Spleen (tissue), 11 donors: ENCODE measurements at regions not wholly inside any gene's neighbourhood (a gene's known extent, or its start where the extent isn't known, plus 50 kb on each side); places are given as distances from the start of the nearest gene placed in this dataset.

Source experiments
- DNase-seq: peaks from one replicate; pipeline ENCODE4 v3.0.0-alpha.2; 2020
- H3K27ac ChIP-seq, 8 donors: fragments of 200-600 bp; sonication (generic) in 7 of 8; 1 replicate in 4 of 8; 2 replicates in 4 of 8; pipeline versions ENCODE4 v1.5.0 to v1.8.0; 2016 to 2021; ENCODE audit warnings: inconsistent platforms in 4 of 8, mild to moderate bottlenecking in 4 of 8, moderate library complexity in 1 of 8
- H3K27me3 ChIP-seq, 7 donors: fragments of 200-600 bp; sonication (generic) in 6 of 7; replicated peaks in 1 of 7; 1 replicate in 4 of 7; 2 replicates in 3 of 7; pipeline versions ENCODE4 v1.5.0 to v1.8.0; 2016 to 2021; ENCODE audit warnings: inconsistent platforms in 3 of 7, mild to moderate bottlenecking in 1 of 7
- H3K36me3 ChIP-seq, 6 donors: fragments of 200-600 bp; sonication (generic) in 5 of 6; 1 replicate in 4 of 6; 2 replicates in 2 of 6; pipeline versions ENCODE4 v1.5.0 to v1.8.0; 2016 to 2021; ENCODE audit warnings: inconsistent platforms in 2 of 6
- H3K4me1 ChIP-seq, 6 donors: fragments of 200-600 bp; sonication (generic) in 5 of 6; 1 replicate in 3 of 6; 2 replicates in 3 of 6; pipeline versions ENCODE4 v1.5.0 to v1.8.0; 2016 to 2021; ENCODE audit warnings: inconsistent platforms in 3 of 6
- H3K4me3 ChIP-seq, 8 donors: fragments of 200-600 bp; sonication (generic) in 7 of 8; 1 replicate in 4 of 8; 2 replicates in 4 of 8; pipeline versions ENCODE4 v1.5.0 to v1.8.0; 2016 to 2021; ENCODE audit warnings: inconsistent platforms in 4 of 8, mild to moderate bottlenecking in 4 of 8, moderate library complexity in 2 of 8
- H3K9me3 ChIP-seq, 8 donors: fragments of 200-600 bp; sonication (generic) in 7 of 8; 1 replicate in 4 of 8; 2 replicates in 4 of 8; pipeline versions ENCODE4 v1.5.0 to v1.8.0; 2016 to 2021; ENCODE audit warnings: inconsistent platforms in 4 of 8
- POLR2A ChIP-seq, 3 donors: fragments of 450-650 bp; IDR thresholded peaks; one replicate each; pipeline ENCODE4 v1.5.1; 2017; ENCODE audit warnings: antibody characterized with exemption in 3 of 3, mild to moderate bottlenecking in 1 of 3
- POLR2AphosphoS5 ChIP-seq, 3 donors: sonication (generic); formaldehyde crosslinking; IDR thresholded peaks; one replicate each; pipeline ENCODE4 v1.5.1; 2017; ENCODE audit warnings: antibody characterized with exemption in 3 of 3
- WGBS, 5 donors: extraction: QIAGEN DNeasy Blood & Tissue Kit in 3 of 5; methylation state at CpG; one replicate each; pipeline versions ENCODE4 v1.1.5 to v1.1.7; 2013 to 2018; 5-methylcytosine and 5-hydroxymethylcytosine counted together
- intact Hi-C: fragments of 100-400 bp; cut with DNase I; formaldehyde crosslinking; loops from one replicate; pipeline ENCODE4 v1.15.0; 2023; ENCODE audit warnings: low total_unique reads
- TF ChIP-seq, protein P1 (sequence below), 11 experiments: fragments of 200-600 bp in 7 of 11; fragments of 450-650 bp in 4 of 11; sonication (generic) in 4 of 11; IDR thresholded peaks in 8 of 11; conservative IDR thresholded peaks in 3 of 11; 1 replicate in 7 of 11; 2 replicates in 4 of 11; pipeline versions ENCODE4 v1.4.0 to v1.8.0; 2016 to 2021; ENCODE audit warnings: antibody characterized with exemption in 11 of 11, inconsistent platforms in 4 of 11, mild to moderate bottlenecking in 1 of 11
- donor health status: healthy with polysubstance abuse.
- donor health status: DM: no; HTN: no; CAD: no; lungs with moderate emphysema.
- donor health status: DM: no; HTN: no; CAD: no.
- donor health status: Bipolar disorder and iron deficiency.
- donor health status: healthy.
- donor health status: DM: no; HTN: no; CAD: no.
- donor health status: DM: yes; HTN: yes; CAD: no.

DNA sequence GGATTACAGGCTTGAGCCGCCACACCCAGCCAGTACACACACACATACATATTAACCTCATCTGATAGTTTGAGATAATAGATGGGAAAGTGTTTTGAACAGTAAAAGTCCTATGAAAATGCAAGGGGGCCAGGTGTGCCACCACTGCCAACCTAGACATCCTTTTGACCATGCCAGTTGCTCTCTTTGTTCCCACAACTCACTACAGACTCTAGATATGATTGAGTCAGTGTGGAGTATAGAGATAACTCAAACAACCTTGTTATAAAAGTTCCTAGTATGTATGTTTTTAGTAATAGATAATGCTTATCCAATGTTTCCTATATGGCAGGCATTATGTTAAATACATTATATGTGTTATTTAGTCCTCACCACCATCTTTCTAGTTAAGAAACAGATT is 72.7 kb upstream of the JAK1 start:
- Histone ChIP-seq H3K27me3 (no peaks in the 10 kb centered on the region), H3K4me1 (peaks cover 0 to 17% (median 14%) of the 10 kb centered on the region in 6 donors), H3K36me3 (peaks cover 0 to 20% (median 7%) of the 10 kb centered on the region in 6 donors), H3K9me3 (no peaks in the 10 kb centered on the region), H3K4me3 (no peak overlapping the region), H3K27ac (no peak overlapping the region)
- WGBS, 5 donors: 94 to 100% (median 100%) methylated on average over 1 of the region's 1 CpG
- intact Hi-C loops: no loop called here
- no peak for DNase-seq
- TF ChIP-seq POLR2A (IDR thresholded peaks at IDR 0.05): no peak
- TF ChIP-seq, protein P1, sequence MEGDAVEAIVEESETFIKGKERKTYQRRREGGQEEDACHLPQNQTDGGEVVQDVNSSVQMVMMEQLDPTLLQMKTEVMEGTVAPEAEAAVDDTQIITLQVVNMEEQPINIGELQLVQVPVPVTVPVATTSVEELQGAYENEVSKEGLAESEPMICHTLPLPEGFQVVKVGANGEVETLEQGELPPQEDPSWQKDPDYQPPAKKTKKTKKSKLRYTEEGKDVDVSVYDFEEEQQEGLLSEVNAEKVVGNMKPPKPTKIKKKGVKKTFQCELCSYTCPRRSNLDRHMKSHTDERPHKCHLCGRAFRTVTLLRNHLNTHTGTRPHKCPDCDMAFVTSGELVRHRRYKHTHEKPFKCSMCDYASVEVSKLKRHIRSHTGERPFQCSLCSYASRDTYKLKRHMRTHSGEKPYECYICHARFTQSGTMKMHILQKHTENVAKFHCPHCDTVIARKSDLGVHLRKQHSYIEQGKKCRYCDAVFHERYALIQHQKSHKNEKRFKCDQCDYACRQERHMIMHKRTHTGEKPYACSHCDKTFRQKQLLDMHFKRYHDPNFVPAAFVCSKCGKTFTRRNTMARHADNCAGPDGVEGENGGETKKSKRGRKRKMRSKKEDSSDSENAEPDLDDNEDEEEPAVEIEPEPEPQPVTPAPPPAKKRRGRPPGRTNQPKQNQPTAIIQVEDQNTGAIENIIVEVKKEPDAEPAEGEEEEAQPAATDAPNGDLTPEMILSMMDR (IDR thresholded peaks at IDR 0.05 in 8 of 11, conservative IDR thresholded peaks at IDR 0.05 in 3 of 11): no peak
- TF ChIP-seq POLR2AphosphoS5 (IDR thresholded peaks at IDR 0.05): no peak

DNA sequence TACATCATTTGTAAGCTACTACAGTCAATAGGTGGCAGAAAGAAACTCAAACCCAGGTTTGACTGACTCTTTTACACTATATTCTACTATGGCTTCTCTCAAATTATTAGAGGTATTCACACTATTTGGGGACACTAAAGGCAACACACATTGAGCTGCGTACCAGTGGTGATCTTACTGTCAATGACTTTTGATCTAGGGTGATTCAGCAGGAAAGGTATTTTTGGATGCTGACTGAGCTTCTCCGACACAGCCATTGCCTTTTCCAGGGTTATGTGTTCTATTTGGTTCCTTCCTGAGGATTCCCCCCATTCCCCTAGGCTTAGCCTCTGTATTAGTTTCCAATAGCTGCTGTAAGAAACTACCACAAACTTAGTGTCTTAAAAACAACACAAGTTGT is 73.2 kb upstream of the JAK1 start:
- peaks cover 0 to 16% (median 7%) of the 10 kb centered on the region in 6 donors for H3K36me3 ChIP-seq
- H3K27ac ChIP-seq: no peak overlapping the region
- 57 to 97% (median 80%) methylated on average over 2 of the region's 2 CpGs for WGBS, 5 donors
- intact Hi-C loops: no loop called here
- H3K9me3 ChIP-seq: no peaks in the 10 kb centered on the region
- H3K27me3 ChIP-seq: no peaks in the 10 kb centered on the region
- no peak for DNase-seq
- TF ChIP-seq POLR2A (IDR thresholded peaks at IDR 0.05): no peak
- TF ChIP-seq, protein P1 (IDR thresholded peaks at IDR 0.05 in 8 of 11, conservative IDR thresholded peaks at IDR 0.05 in 3 of 11): no peak
- TF ChIP-seq POLR2AphosphoS5 (IDR thresholded peaks at IDR 0.05): no peak
- H3K4me3 ChIP-seq: no peak overlapping the region
- H3K4me1 ChIP-seq: peaks cover 0 to 17% (median 14%) of the 10 kb centered on the region in 6 donors

DNA sequence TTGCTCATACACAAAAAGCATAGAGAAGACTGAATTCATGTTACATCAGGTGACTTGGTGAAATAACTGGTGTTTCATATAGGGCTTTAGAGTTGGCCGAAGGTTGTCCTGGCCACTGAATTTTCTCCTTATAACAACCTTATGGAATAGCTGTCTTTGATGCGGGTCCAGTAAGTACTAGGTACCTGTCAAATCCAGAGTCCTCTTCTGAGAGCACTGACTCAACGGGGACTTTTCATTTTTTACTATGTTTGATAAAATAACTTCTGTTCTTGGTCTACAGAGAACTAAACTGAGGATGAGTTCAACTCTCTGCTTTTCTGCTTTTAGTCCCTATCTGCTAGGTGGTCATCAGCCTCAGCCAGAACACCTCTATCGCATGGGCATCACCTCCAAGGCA is 76.1 kb upstream of the JAK1 start:
- H3K4me3 ChIP-seq: no peak overlapping the region
- H3K9me3 ChIP-seq: no peaks in the 10 kb centered on the region
- no peaks in the 10 kb centered on the region for H3K27me3 ChIP-seq
- 78 to 96% (median 87%) methylated on average over 4 of the region's 4 CpGs for WGBS, 5 donors
- H3K36me3 ChIP-seq: no peaks in the 10 kb centered on the region
- no peak overlapping the region for H3K27ac ChIP-seq
- DNase-seq: no peak
- peaks cover 0 to 22% (median 14%) of the 10 kb centered on the region in 6 donors for H3K4me1 ChIP-seq
- TF ChIP-seq, protein P1 (IDR thresholded peaks at IDR 0.05 in 8 of 11, conservative IDR thresholded peaks at IDR 0.05 in 3 of 11): no peak
- TF ChIP-seq POLR2A (IDR thresholded peaks at IDR 0.05): no peak
- TF ChIP-seq POLR2AphosphoS5 (IDR thresholded peaks at IDR 0.05): no peak
- intact Hi-C loops: no loop called here

DNA sequence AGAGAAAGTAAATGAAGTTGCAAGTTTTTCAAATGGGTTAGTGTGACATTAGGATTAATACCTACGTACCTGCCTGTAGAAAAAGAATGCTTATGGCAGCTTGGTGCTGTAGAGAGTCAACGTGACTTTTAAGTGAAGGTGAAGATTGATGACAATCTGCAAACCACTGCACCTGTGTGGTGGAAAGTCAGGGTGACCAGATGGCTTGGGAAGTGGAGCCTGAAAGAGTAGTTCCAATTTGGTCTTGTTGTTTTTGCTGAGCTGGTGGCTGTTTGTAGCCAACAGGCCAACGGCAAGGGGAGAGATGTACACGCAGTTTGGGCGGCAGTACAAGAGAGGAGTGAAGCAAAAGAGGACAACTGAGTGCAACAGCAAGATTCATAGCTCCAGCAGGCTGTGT is 78.1 kb upstream of the JAK1 start:
- H3K27ac ChIP-seq: no peak overlapping the region
- WGBS, 5 donors: 77 to 87% (median 86%) methylated on average over 5 of the region's 5 CpGs
- H3K4me1 ChIP-seq: peaks cover 0 to 23% (median 14%) of the 10 kb centered on the region in 6 donors
- H3K4me3 ChIP-seq: no peak overlapping the region
- peaks cover 0 to 8% (median 0%) of the 10 kb centered on the region in 6 donors for H3K36me3 ChIP-seq
- TF ChIP-seq, protein P1 (IDR thresholded peaks at IDR 0.05 in 8 of 11, conservative IDR thresholded peaks at IDR 0.05 in 3 of 11): no peak
- TF ChIP-seq POLR2AphosphoS5 (IDR thresholded peaks at IDR 0.05) (no peak), POLR2A (IDR thresholded peaks at IDR 0.05) (no peak)
- DNase-seq: no peak
- no peaks in the 10 kb centered on the region for H3K9me3 ChIP-seq
- H3K27me3 ChIP-seq: no peaks in the 10 kb centered on the region
- intact Hi-C loops: no loop called here
